GM19395 (cell line): ENCODE measurements at regions not wholly inside any gene's neighbourhood (a gene's known extent, or its start where the extent isn't known, plus 50 kb on each side); places are given as distances from the start of the nearest gene placed in this dataset.
"Not testable (repeated sequence)": the region's sequence is repeated elsewhere in the genome, so short reads cannot be mapped to it uniquely, and the experiment has no call there.

ENCODE experiments used
- ATAC-seq: cut with Tn5 transposase; IDR thresholded peaks from one replicate; pipeline ENCODE4 v1.9.1; 2021; ENCODE audit warnings: mild to moderate bottlenecking, moderate library complexity; ENCODE audit not compliant: unreplicated experiment

DNA sequence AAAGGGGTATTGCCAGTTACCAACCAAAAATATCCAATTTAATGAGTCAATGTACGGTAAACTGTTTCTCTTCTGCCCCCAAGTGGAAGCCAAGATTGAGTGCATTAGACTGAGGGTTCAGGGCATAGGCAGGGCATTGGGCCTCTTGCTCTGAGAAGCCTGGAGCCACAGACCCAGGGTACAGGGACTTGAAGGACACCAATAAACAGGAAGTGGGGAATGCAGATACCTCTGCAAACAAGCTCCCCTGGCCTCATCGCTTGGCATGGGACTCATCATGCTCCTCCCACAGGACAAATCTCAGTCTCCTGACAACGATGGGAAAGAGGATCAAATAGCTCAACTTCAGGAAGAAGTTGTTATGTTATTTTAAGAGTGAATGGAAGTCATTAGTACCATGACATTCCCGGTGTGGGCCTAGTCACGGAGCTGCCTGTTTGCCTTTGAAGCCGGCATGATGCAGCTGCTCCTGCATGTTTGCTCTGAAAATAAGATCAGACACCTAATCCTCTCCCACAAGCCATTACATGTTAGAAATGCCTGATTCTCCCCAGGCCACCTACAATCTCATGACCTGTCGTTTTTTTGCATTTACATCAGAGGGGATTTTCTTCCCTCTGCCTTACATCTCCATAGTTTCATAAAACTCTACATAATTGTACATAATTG, 224.2 kb downstream of the RCHY1 start:
- ATAC-seq: no peak

DNA sequence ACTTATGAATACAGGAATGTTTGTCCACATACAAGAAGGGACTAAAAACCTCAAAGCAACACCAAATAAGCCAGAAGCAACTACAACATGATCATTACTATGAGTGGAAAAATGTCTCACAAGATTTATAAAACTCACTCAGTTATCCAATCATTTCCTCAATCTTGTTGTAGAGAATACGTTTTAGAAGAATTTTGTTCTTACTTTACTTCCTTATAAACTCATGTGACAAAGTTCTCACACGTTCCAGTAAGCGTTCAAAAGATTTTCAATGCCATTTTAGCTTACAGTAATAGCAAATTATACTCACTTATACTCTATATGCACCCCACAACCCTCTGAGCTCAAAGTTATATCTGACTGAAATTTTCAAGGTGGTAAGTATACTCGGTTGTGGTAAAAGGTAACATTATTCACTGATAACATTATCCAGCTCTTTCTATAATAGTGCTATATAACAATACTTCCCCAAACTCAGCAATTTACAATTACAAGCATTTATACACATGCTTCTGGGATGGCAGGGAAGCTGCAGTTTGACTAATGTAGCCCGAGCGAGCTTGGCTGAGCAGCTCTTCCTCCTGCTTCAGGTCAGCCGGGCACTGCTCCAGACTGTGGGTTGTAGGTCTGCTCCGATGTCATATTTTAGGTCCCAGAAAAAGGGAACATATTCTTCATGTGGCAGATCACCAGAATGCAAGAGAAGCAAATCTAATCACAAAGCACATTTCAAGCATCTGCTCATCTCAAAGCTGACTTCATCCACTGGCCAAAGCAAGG, 226.3 kb downstream of the RCHY1 start:
- no peak for ATAC-seq

DNA sequence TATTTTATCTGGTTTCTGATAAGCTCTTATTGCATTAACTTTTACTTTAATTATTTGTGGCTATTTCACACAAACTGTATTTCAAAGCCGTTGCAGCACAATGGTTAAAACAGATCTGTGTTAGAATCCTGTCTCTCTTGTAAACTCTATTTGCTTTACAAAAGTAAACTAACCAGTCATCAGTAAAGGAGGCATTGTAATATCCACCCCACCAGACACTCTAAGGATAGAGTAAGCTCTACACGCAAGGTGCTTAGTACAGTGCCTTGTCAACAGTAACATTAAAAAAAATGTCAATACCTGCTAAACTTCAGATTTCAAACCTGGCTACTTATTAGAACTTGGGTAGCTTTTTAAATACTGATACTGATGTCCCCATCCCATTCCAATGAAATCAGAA, 228.4 kb downstream of the RCHY1 start:
- ATAC-seq: no peak

DNA sequence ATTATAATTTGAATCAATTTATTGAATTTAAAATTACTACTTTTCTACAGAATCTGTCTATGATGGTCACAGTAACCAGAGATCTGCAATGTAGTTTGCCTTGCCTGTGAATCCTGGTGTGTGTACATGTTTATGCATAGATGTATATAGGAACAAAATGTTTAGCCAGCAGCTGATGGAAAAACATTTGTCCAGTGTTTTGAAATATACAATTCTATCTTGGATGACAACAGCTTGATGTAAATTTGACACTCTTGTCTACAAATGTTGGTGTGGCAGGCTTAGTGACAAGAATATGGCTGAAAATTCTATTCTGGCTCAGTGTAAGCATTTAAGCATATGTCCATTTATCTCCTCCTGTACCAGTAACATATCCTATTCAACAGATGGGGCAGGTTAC, 229.4 kb downstream of the RCHY1 start:
- ATAC-seq: no peak

DNA sequence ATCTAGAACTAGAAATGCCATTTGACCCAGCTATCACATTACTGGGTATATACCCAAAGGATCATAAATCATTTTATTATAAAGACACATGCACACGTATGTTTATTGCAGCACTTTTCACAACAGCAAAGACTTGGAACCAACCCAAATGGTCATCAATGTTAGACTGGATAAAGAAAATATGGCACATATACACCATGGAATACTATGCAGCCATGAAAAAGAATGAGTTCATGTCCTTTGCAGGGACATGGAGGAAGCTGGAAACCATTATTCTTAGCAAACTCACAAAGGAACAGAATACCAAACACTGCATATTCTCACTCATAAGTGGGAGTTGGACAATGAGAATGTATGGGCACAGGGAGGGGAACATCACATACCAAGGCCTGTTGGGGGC, 233.7 kb downstream of the RCHY1 start:
- ATAC-seq: not testable (repeated sequence)

DNA sequence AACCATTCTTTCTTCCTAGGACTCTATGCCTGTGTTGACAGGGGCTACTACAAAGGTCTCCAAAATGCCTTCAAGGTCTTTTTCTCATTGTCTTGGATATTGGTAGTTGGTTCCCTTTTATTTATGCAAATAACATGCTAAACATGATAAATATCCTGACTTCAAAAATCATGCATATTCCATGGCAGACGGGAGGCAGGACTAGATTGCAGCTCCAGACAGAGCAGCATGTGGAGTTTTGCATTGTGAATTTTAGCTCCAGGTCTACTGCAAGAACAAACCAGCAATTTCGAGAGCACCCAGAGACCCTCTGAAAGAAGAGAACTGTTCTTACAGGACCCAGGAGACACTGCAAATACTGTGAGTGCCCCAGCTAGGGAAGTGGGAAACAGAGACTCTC, 254.9 kb downstream of the RCHY1 start:
- no peak for ATAC-seq

DNA sequence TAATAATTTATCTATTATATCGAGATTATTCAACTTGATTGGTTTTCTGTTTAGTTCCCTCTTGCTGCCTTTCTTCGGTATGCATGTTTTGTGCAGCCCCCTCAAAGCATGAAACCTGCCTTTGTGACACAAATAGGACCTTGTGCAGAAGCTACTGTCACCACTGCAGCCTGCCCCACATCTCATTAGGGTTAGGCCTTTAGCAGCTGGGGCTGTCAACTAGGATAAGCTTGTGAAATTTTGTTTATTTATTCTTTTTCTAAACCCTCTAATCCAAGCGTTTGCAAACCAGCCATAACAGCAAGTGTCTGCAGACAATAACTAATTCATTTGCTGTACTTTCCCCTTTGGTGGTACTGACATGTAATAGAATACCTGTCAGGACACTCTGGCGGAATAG, 258.9 kb downstream of the RCHY1 start:
- no peak for ATAC-seq

DNA sequence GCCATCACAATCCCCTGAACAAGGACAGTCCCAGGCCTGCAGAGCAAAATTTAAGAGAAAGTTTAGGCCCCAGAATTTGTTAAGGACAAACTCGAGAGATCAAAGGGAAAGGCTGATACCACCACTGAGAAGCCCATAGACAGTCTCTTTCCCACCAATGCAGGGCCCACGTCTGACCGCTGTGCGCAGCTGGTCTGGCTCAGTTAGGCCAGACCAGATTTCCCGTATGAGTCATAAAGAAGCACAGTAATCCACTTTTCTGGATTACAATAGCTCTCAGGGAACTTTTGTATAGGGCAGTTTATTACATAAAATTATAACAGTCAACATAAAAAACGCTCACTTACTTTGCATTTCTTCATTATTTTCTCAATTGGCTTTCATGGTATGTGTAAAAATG, 259.5 kb downstream of the RCHY1 start:
- ATAC-seq: no peak

DNA sequence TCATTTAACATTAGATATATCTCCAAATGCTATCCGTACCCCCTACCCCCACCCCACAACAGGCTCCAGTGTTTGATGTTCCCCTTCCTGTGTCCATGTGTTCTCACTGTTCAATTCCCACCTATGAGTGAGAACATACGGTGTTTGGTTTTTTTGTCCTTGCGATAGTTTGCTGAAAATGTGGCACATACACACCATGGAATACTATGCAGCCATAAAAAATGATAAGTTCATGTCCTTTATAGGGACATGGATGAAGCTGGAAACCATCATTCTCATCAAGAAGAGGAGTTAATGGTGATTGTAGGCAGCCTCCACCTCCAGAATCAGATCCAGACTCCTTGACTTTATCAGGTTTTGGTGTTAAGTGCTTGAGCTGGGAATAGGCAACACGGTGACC, 261.1 kb downstream of the RCHY1 start:
- not testable (repeated sequence) for ATAC-seq

DNA sequence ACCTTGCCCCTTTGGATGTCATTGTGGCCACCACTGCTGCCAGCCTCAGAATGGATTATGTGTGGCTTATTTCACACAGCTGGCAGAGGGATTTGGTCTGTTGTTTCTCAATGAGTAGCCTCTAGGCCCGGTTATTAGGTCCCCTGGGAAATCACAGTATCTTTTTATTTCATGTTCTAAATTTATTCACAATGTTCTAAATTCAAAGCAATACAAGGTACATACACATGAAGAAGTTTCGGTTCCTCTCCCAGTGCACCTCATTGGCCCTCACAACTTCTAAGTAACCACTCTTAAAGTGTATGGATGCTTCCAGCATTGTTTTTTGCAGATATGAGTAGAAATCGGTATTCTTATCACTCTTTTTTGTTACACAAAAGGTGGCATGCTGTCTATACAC, 262.7 kb downstream of the RCHY1 start:
- peak; percentile 81 for ATAC-seq

DNA sequence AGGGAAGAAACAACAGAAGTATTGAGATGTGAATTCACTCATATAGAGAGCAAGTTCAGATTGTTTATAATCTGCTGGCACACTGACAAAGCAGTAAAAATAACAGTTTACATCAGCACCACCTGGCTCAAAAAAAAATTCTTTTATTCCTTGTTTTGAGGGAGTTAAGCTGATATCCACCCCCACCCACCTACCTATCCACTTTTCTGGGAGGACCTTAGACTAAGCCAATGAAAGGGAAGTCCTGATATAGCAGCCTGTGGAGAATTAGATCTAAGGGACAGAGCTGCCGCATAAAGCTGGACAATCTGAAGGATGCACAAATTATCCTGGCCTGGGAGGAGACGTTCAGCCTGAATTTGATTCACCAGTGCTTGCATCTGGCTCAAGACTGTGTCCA, 264.5 kb downstream of the RCHY1 start:
- ATAC-seq: no peak

DNA sequence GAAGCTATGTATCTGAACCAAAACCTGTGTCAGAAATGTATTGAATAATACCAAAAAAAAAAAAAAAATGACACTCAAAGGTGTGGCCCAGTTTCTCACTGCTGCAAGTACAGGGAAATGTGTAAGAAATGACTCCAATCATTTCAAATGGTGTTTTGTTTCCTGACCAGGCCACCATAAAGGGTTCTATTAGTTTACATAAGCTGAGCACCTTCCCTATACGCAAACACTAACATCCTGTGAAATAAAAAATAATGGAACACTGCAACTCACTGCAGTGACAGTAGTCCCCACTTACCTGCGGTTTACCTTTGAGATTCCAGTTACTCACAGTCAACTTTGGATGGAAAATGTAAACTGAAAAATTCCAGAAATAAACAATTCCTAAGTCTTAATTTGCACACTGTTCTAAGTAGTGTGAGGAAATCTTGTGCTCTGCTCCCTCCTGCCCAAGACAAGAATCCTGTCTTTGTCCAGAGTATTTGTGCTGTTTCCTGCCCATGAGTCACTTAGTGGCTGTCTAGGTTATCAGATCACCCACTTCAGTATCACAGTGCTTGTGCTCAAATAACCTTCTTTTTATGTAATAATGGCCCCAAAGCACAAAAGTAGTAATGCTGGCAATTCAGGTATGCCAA, 265.3 kb downstream of the RCHY1 start:
- ATAC-seq: no peak

DNA sequence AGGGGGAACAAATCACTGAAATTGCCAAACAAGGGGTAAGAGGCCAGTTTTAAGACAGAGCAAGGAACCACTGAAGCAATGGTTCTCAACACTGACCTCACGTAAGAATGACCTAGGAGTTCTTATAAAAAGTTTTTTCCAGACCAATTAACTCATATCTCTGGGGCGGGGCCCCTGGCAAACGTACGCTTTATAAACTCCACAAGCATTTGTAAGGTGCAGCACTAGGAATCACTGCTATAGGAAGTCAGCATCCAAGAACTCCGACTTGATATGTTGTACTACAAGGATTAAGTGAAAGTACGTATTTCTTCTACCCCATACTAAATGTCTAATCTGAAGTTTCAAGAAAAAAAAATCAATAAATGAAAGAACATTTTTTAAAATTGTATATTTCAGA, 269.9 kb downstream of the RCHY1 start:
- ATAC-seq: no peak

DNA sequence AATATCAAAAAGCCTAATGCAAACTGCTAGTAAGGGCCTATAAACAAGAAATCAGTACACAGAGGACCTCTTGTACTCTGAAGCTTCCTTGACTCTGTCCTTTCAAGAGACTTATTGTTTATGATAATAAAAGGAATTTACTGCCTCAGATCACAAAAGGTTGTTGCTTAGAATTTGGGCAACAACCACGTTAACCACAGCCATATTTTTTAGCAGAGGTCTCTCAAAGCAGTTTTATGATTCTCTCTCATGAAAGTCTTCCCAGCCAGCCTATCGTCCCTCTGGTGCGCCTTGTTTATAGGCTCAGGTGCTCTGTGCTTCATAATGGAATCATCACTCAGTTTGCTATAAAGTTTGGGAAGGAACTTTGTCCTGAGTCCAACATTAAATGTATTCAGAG, 270.6 kb downstream of the RCHY1 start:
- ATAC-seq: no peak

DNA sequence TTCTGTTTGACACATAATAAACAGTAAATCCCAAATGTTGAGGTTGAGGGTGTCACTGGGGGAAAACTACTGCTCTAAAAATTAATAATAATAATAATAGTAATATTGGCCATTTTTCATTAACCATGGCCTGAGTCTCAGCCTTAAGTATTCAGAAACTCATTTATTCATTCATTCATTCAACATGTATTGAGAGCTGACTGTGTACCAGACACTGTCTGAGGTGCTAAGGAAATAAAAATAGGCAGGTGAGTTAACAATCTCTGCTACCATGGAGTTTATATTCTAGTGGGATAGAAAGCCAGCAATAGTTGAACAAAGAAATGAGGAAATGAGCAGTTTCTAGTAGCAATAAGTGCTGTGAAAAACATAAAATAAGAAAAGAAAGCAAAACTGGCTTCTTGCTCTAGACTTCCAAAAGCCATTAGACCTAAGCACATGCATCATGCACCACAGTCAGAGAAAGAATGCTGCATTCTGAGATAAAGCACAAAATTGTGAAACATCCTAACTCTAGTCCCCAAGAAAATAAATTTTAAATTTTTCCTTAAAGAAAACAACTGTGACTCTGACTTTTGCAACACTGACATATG, 278.7 kb downstream of the RCHY1 start:
- peak; percentile 99 for ATAC-seq

DNA sequence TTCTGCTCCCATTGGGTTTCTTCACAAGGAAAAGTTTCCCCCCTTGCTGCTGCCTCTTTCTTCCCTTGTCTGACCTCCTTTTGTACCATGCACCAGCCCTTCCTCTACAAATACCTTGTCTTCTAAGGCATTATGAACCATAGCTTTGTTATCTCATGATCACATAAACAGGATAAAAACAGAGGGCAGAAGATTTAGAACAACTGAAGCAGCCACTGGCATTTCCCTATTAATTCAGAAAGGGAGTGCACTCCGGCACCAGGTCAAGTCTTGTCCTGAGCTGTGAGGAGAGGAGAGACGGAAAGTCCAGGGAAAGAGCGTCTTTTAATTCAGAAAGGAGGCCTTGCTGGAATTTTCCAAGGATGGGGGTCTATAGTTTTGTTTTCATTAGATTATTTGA, 281.7 kb downstream of the RCHY1 start:
- no peak for ATAC-seq

DNA sequence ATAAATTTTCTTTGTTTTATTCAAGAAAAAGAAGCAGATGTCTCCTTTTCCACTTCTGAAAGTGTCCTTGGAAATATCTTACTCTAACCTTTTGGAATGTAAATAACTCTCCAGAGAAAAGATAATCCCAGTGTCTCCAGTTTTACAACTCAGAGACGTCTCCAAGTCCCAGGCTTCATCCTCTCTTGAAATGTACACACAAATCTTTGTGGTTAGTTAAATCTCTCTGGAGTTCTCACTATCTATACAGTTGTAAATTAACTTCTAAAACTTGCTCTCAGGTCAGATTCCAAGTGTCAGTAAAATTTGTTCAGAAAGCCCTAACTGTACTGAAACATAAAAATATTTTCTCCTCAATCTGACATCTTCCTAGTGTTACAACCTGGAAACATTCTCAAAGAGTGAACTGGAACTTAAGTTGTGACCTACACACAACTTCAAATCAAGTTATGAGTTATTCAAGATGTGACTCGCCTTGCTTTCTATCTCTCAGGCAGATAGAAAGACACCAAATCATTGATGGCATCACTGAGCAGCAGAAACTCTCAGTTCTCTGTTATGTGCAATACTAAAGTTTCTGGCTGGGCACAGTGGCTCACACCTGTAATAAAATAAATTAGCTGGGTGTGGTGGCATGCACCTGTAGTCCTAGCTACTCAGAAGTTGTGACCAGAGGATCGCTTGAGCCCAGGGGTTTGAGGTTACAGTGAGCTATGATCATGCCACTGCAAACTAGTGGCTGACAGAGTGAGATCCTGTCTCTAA, 284.2 kb downstream of the RCHY1 start:
- peak; percentile 76 for ATAC-seq

DNA sequence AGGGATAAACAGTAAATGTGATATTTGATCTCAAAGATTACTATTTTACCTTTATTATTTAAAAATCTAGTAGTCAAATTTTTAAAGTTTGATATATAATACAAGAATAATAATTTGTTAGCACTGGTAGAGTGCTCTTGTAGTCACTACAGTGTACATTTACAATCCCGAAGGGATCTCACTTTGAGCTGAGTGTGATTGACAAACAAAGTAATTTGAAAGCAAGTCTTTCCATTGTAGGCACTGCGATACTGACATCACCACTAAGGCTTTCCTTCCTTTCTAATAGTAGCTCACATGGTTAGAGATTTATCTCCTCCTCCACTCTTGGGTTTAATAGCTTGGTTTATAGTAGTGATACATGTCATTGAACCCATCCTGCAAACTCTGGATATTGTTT, 280.6 kb downstream of the PARM1 start:
- no peak for ATAC-seq

DNA sequence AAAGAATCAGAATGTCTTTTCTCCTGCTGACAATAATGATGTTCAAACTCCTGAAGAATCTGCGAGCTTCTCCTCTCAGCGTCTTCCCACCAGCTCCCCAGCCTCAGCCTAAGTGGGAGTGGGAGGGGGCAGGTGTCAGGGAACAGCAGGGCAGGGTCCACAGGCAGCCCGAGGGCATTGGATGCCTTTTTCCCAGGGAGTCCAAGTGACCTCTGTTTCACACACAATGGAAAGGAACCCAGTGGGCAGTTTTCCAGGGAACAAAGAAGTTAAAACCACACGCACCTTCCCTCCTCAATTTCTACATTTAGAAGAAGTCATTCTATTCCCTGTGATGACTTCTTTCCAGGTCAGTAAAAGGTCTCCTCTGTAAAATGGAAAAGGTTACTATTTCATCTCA, 278.5 kb downstream of the PARM1 start:
- no peak for ATAC-seq

DNA sequence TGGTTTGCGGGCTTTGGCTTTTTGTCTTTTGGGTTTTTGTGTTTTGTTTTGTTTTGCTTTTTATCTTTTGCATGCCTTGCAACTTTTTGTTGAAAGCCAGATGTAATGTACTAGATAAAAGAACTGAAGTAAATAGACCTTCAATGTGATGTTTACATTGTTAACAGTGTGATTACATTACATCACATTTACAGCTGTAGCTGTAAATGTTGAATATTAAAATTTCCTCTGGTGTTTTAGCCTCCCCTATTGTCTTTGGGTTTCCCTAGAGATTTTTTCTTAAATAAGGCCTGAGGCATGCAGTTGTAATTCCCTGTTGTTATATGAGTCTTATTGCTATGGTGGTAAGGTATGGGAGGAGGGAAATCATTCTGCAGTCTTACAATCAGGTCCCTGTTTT, 275.0 kb downstream of the PARM1 start:
- ATAC-seq: no peak

DNA sequence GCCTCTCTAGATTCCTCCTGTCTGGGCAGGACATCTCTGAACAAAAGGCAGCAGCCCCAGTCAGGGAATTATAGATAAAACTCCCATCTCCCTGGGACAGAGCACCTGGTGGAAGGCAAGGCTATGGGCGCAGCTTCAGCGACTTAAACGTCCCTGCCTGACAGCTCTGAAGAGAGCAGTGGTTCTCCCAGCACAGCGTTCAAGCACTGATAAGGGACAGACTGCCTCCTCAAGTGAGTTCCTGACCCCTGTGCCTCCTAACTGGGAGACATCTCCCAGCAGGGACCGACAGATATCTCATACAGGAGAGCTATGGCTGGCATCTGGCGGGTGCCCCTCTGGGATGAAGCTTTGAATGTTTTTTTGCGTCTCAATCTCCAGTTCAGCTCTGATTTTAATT, 262.2 kb downstream of the PARM1 start:
- no peak for ATAC-seq
